C4-2B (cell line): ENCODE measurements at regions not wholly inside any gene's neighbourhood (a gene's known extent, or its start where the extent isn't known, plus 50 kb on each side); places are given as distances from the start of the nearest gene placed in this dataset.

Source experiments
- CTCF ChIP-seq: fragments of 450-650 bp; conservative IDR thresholded peaks from 2 replicates; pipeline ENCODE4 v1.5.1; 2017; ENCODE audit warnings: mild to moderate bottlenecking
- ZFX ChIP-seq: fragments of 450-650 bp; IDR thresholded peaks from 2 replicates; pipeline ENCODE4 v1.6.1; 2017

- TF ChIP-seq CTCF, result no peak
- no peak for TF ChIP-seq ZFX
These were observed 50.5 kb upstream of the PRRC2C start for GRCh38 chr1:171434717-171435346.
